ENCODE measurements at regions not wholly inside any gene's neighbourhood (a gene's known extent, or its start where the extent isn't known, plus 50 kb on each side); places are given as distances from the start of the nearest gene placed in this dataset.

GRCh38 chr18:33951031-33951430 is 273.7 kb downstream of the NOL4 start:
- DNase-seq: no peak

GRCh38 chr18:33946336-33946735 is 278.4 kb downstream of the NOL4 start:
- DNase-seq: no peak

DNA sequence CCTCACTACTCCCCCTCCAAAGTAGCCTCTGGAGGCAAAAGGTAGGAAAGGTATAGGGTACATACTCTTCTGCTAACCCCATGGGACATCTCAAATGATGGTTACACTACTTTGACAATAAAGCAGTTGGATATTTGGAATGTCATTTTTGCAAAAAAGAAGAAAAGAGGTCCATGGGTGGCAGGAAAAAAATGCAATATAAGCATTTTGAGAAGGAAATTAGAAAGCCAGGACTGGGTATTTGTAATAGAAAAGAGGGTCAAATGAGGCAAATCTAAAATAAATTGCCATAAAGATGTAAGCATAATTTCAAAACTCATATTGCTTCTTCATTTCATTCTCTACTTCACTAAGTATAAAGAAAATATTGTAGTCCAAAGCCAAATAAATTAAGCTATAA is 280.2 kb downstream of the NOL4 start:
- no peak for DNase-seq

GRCh38 chr18:33937270-33937816 is 287.4 kb downstream of the NOL4 start:
- DNase-seq: no peak

- no peak for DNase-seq
These were observed 290.5 kb downstream of the NOL4 start for GRCh38 chr18:33934258-33934657.

GRCh38 chr18:33928231-33928630 is 296.5 kb downstream of the NOL4 start:
- DNase-seq: no peak

GRCh38 chr18:33924576-33924975 is 300.1 kb downstream of the NOL4 start:
- DNase-seq: no peak

- DNase-seq: no peak
These were observed 300.7 kb downstream of the NOL4 start for GRCh38 chr18:33923980-33924379.

DNA sequence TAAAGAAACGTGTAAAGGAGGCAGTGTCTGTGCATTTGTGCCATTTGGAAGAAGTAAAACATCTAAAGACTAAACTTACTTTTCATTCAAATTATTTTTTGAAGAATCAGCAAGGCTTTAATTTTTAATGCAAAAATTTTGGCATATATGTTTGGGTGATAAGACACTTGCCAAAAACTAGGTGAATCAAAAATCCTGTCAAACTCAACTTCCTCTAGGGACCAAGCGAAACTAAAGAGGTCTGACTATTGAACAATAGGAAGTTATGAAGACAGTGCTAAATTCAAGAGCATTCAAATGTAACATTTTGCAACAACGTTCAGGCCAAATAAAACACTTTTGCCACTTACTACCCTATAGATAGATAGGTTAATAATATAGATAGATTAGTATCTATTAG is 306.1 kb downstream of the NOL4 start:
- no peak for DNase-seq

- no peak for DNase-seq
These were observed 308.5 kb downstream of the NOL4 start for GRCh38 chr18:33916200-33916599.

GRCh38 chr18:33914399-33914798 is 310.3 kb downstream of the NOL4 start:
- DNase-seq: no peak

- DNase-seq: no peak
These were observed 318.7 kb downstream of the NOL4 start for GRCh38 chr18:33906046-33906445.

- no peak for DNase-seq
These were observed 322.7 kb downstream of the NOL4 start for GRCh38 chr18:33901894-33902512.

DNA sequence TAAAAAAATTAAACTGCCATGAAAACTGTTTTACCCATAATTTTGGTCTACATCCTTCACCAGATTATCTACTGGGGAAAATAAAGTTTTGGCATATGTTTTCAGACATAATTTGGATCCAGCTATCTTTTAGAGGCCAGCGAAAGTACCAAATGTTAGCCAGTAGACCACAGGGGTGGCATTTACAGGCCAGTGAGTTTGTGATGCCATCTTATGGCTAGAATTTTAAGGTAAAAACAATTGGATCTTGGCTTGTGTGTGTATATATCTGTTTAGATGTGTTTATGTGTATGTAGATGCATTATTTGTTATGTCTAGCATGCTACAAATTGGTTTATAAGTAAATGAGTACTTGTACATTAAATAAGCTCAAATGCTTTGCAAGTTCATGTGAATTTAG is 322.6 kb downstream of the ASXL3 start:
- no peak for DNase-seq

- no peak for DNase-seq
These were observed 320.4 kb downstream of the ASXL3 start for GRCh38 chr18:33898427-33898826.

GRCh38 chr18:33878213-33878612 is 300.2 kb downstream of the ASXL3 start:
- no peak for DNase-seq

DNA sequence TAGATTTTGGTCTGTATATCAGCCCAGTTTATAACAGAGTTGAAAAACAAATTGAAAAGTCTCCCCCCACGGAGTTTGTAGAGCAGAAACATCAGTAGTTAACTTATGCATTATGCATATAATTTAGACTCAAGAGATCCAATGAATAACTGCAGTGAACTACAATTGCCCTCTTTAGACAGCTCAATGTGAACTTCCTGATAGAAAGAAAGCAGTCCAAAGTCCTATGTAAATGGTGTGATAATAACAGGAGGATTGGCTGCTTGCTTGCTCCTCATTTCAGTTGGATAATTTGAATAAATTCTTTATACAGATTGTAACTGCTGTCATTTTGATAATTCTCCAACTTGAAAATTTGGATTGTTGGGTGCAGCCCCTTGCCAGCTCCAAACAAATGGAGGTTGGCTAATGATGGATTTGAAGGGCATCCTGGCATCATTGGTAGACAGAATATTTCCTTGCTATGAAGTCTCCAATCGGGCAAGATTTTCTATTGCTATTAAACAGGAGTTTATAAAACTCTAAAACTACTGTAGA is 297.1 kb downstream of the ASXL3 start:
- DNase-seq: no peak

DNA sequence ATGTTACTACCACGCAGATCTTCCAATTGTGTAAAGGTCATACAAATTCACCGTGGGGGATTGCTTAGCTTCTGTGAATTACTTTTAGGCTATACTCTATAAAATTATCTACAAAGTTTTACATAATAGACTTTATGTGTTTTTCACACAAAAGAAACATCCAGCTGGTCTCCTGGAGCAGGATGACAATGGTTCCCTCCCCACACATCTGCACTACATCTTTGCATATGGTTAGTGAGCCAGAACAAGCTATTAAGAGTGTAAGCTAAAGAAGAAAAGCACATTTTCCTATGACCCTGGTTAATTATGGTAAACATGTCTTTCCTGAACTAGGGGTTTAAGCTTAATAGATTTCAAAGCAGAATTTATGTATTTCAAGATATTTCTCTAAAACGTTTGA is 295.1 kb downstream of the ASXL3 start:
- no peak for DNase-seq

DNA sequence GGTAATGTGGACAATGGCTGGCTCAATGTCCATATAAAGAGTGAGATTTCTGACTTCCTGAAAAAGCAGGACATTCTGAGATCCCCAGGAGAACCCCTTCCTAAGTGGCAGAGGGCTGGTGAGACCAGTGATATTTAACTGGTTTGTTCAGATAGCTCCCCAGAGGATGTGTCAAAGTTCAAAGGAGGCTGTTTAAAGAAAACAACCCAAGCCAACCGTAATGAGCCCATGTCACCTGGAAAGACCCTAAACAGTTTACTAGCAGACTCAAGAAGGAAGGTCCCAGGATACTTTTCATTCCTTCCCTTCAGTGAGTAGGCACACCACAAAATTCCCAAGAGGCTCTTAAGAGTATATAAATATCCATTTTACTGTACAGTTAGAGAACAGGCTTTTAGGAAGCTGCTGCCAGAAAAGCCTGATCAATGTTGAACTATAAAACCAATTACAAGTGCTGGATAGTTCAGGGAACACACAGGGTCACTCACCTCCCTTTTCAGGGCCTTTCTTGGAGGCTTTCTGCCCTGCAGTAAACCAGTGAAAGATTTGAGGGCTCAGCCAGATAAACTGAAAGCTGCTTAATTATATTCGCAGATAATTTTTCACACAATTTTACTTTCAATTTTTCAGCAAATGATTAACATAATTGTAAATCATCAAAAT is 293.5 kb downstream of the ASXL3 start:
- DNase-seq: no peak

DNA sequence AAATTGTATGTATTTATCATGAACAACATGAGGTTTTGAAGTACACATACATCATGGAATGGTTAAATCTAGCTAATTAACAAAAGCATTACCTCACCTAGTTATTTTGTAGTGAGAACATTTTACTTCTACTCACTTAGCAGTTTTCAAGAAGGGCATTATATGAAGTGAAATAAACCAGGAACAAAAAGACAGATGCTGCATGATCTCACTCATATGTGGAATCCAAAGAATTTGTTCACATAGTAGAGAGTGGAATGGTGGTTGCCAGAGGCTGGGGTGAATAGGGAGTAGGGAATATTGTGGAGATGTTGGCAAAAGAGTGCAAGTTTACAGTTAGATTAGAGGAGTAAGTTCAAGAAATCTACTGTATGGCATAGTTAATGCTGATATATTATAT is 292.0 kb downstream of the ASXL3 start:
- peak; percentile 21 for DNase-seq

GRCh38 chr18:33866386-33866785 is 288.4 kb downstream of the ASXL3 start:
- no peak for DNase-seq

DNA sequence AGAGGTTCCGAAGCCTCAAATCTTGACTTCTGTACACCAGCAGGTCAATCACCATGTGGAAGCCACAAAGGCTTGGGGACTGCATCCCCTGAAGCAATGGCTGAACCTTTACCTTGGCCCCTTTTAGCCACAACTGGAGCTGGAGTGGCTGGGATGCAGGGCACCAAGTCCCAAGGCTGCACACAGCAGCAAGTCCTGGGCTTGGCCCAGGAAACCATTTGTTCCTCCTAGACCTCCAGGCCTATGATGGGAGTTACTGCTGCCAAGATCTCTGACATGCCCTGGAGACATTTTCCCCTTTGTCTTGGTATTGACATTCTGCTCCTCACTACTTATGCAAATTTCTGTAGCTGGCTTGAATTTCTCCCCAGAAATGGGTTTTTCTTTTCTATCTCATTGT is 285.9 kb downstream of the ASXL3 start:
- DNase-seq: no peak

GRCh38 chr18:33854827-33855139 is 276.8 kb downstream of the ASXL3 start:
- DNase-seq: no peak

GRCh38 chr18:33854086-33854826 is 276.2 kb downstream of the ASXL3 start:
- no peak for DNase-seq
